ENCODE measurements at regions not wholly inside any gene's neighbourhood (a gene's known extent, or its start where the extent isn't known, plus 50 kb on each side); places are given as distances from the start of the nearest gene placed in this dataset.

GRCh38 chr9:108041551-108041950, 552.0 kb upstream of the KLF4 start:
- TF ChIP-seq, protein P1, sequence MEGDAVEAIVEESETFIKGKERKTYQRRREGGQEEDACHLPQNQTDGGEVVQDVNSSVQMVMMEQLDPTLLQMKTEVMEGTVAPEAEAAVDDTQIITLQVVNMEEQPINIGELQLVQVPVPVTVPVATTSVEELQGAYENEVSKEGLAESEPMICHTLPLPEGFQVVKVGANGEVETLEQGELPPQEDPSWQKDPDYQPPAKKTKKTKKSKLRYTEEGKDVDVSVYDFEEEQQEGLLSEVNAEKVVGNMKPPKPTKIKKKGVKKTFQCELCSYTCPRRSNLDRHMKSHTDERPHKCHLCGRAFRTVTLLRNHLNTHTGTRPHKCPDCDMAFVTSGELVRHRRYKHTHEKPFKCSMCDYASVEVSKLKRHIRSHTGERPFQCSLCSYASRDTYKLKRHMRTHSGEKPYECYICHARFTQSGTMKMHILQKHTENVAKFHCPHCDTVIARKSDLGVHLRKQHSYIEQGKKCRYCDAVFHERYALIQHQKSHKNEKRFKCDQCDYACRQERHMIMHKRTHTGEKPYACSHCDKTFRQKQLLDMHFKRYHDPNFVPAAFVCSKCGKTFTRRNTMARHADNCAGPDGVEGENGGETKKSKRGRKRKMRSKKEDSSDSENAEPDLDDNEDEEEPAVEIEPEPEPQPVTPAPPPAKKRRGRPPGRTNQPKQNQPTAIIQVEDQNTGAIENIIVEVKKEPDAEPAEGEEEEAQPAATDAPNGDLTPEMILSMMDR (IDR thresholded peaks at IDR 0.05): no peak
- no peak for TF ChIP-seq POLR2A (IDR thresholded peaks at IDR 0.05)
